HG02840 (cell line): ENCODE measurements at regions not wholly inside any gene's neighbourhood (a gene's known extent, or its start where the extent isn't known, plus 50 kb on each side); places are given as distances from the start of the nearest gene placed in this dataset.
"Not testable (repeated sequence)": the region's sequence is repeated elsewhere in the genome, so short reads cannot be mapped to it uniquely, and the experiment has no call there.

Source experiments
- ATAC-seq: cut with Tn5 transposase; IDR thresholded peaks from one replicate; pipeline ENCODE4 v1.9.1; 2021; ENCODE audit warnings: mild to moderate bottlenecking, moderate library complexity, moderate number of reproducible peaks; ENCODE audit not compliant: unreplicated experiment, low FRiP score

- not testable (repeated sequence) for ATAC-seq
Measured at GRCh38 chr2:76697439-76697838, 824.7 kb downstream of the LRRTM4 start.

GRCh38 chr2:76692908-76693307 is 829.3 kb downstream of the LRRTM4 start:
- no peak for ATAC-seq

- no peak for ATAC-seq
Measured at GRCh38 chr2:76688732-76689131, 833.4 kb downstream of the LRRTM4 start.

GRCh38 chr2:76687923-76688322 is 834.3 kb downstream of the LRRTM4 start:
- no peak for ATAC-seq

- no peak for ATAC-seq
Measured at GRCh38 chr2:76684756-76685155, 837.4 kb downstream of the LRRTM4 start.

- ATAC-seq, result no peak
Measured at GRCh38 chr2:76679025-76679396, 843.2 kb downstream of the LRRTM4 start.

- no peak for ATAC-seq
Measured at GRCh38 chr2:76678383-76679024, 843.7 kb downstream of the LRRTM4 start.

- ATAC-seq, result no peak
Measured at GRCh38 chr2:76675212-76675611, 847.0 kb downstream of the LRRTM4 start.

GRCh38 chr2:76672798-76673197 is 849.4 kb downstream of the LRRTM4 start:
- ATAC-seq, result no peak

- no peak for ATAC-seq
Measured at GRCh38 chr2:76669966-76670465, 852.2 kb downstream of the LRRTM4 start.

GRCh38 chr2:76668279-76668678 is 853.9 kb downstream of the LRRTM4 start:
- ATAC-seq, result no peak

- no peak for ATAC-seq
Measured at GRCh38 chr2:76667821-76668271, 854.3 kb downstream of the LRRTM4 start.

GRCh38 chr2:76642129-76642528 is 880.0 kb downstream of the LRRTM4 start:
- ATAC-seq, result no peak

- no peak for ATAC-seq
Measured at GRCh38 chr2:76641506-76641905, 880.7 kb downstream of the LRRTM4 start.

GRCh38 chr2:76640905-76641304 is 881.3 kb downstream of the LRRTM4 start:
- no peak for ATAC-seq

- ATAC-seq, result no peak
Measured at GRCh38 chr2:76639171-76639680, 883.0 kb downstream of the LRRTM4 start.

GRCh38 chr2:76633276-76633921 is 888.8 kb downstream of the LRRTM4 start:
- ATAC-seq, result no peak

- no peak for ATAC-seq
Measured at GRCh38 chr2:76625101-76625500, 897.1 kb downstream of the LRRTM4 start.

- no peak for ATAC-seq
Measured at GRCh38 chr2:76613330-76613729, 902.6 kb upstream of the GCFC2 start.

GRCh38 chr2:76612764-76613163 is 902.0 kb upstream of the GCFC2 start:
- no peak for ATAC-seq

- ATAC-seq, result no peak
Measured at GRCh38 chr2:76610451-76610850, 899.7 kb upstream of the GCFC2 start.
